ENCODE measurements at regions not wholly inside any gene's neighbourhood (a gene's known extent, or its start where the extent isn't known, plus 50 kb on each side); places are given as distances from the start of the nearest gene placed in this dataset.

- peaks cover 46% of the 10 kb centered on the region for H3K27me3 ChIP-seq (ENCODE audit: control insufficient read depth, insufficient read depth, low read length)
- DNase-seq (ENCODE audit: low read depth, low spot score) = no peak
- CTCF ChIA-PET = interaction anchor here (0.6 kb wide), 1 partner anchor 186 kb away, joined by 3 read pairs; no protein-coding TSS in a partner anchor
- no peak for TF ChIP-seq CTCF (IDR thresholded peaks at IDR 0.05; ENCODE audit: low read depth, low read length)
- H3K27ac ChIP-seq (ENCODE audit: low read depth, low read length) = no peak overlapping the region
- POLR2A ChIA-PET = no interaction called here
- no peak overlapping the region for H3K4me3 ChIP-seq (ENCODE audit: low read depth, low read length)
- H3K9me3 ChIP-seq (ENCODE audit: control insufficient read depth, insufficient read depth, low read length) = no peaks in the 10 kb centered on the region
Observed at GRCh38 chr1:25137521-25138395, 94.5 kb downstream of the SYF2 start.

DNA sequence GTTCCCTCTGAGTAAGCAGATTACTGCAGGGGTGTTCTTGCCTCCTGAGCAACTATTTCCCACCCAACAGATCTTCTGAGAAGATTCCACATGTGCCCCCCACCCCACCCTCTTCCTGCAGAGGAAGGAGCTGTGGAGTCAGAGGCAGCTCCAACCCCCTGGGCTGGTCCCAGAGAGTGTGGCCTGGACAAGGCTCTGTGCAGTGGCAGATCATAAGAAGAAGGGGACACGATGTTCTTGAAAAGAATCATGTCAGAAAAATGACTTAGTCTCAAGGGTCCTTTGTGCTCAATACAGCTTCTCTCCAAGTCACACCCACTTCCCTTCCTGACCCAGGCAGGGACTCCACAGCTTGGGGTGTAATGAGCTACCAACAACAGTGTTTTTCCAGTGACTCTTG is 95.2 kb downstream of the SYF2 start:
- ChIA-PET CTCF (no interaction called here), POLR2A (no interaction called here)
- TF ChIP-seq CTCF (IDR thresholded peaks at IDR 0.05; ENCODE audit: low read depth, low read length) = no peak
- DNase-seq (ENCODE audit: low read depth, low spot score) = no peak
- Histone ChIP-seq H3K4me3 (ENCODE audit: low read depth, low read length) (no peak overlapping the region), H3K9me3 (ENCODE audit: control insufficient read depth, insufficient read depth, low read length) (no peaks in the 10 kb centered on the region), H3K27me3 (ENCODE audit: control insufficient read depth, insufficient read depth, low read length) (peaks cover 43% of the 10 kb centered on the region), H3K27ac (ENCODE audit: low read depth, low read length) (no peak overlapping the region)

DNA sequence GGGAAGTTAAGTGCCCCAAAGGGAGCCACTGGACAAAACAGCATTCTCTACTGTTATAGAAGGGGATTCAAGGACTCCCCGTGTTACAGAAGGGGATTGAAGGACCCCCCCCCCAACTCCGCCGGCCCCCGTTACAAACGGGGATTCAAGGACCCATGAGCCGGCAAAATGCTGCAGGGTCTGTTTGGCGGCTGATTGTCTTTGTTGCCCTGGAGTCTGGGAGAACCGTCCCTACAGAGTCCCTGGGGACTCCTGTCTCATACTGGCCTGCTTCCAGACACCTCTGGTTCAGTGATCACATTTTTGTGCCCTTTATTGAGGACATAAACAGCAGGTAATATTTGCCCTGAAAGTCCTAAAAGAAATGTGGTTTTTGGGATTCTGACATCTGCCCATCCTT is 96.4 kb downstream of the SYF2 start:
- no peaks in the 10 kb centered on the region for H3K9me3 ChIP-seq (ENCODE audit: control insufficient read depth, insufficient read depth, low read length)
- DNase-seq (ENCODE audit: low read depth, low spot score) = no peak
- H3K27ac ChIP-seq (ENCODE audit: low read depth, low read length) = no peak overlapping the region
- TF ChIP-seq CTCF (IDR thresholded peaks at IDR 0.05; ENCODE audit: low read depth, low read length) = no peak
- CTCF ChIA-PET = no interaction called here
- H3K4me3 ChIP-seq (ENCODE audit: low read depth, low read length) = no peak overlapping the region
- POLR2A ChIA-PET = no interaction called here
- H3K27me3 ChIP-seq (ENCODE audit: control insufficient read depth, insufficient read depth, low read length) = peaks cover 41% of the 10 kb centered on the region

DNA sequence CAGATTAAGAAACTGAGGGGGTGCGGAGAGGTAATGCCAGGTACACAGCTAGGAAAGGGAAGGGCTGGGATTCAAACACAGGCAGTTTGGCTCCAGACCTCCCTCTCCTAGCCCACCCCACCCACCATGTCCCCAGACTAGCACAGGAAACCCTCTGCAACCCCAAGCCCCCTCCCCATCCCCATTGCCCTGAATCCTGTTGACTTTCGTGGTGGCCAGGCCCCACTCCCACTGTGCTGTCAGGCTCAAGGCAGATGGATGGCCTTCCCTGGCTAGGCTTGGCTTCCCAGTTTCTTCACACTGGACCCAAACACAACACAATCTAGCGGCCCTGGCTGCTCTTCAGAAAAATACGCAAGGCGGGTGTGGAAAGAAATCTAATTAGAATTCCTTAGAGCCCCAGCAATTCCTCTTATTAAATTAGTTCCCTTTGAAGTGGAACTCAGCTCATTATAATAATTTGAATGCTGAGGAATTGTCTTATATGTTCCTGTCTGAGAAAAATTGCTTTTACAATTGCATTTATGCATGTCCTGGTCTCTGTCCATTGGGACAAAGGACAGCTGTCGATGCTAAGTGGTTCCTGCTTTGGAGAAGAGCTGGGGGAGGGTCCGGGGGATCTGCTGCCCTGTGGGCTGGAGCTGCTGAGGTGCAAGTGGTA is 97.4 kb downstream of the SYF2 start:
- TF ChIP-seq CTCF (IDR thresholded peaks at IDR 0.05; ENCODE audit: low read depth, low read length) = no peak
- Histone ChIP-seq H3K27me3 (ENCODE audit: control insufficient read depth, insufficient read depth, low read length) (peaks cover 34% of the 10 kb centered on the region), H3K4me3 (ENCODE audit: low read depth, low read length) (no peak overlapping the region), H3K9me3 (ENCODE audit: control insufficient read depth, insufficient read depth, low read length) (no peaks in the 10 kb centered on the region), H3K27ac (ENCODE audit: low read depth, low read length) (no peak overlapping the region)
- CTCF ChIA-PET = no interaction called here
- no peak for DNase-seq (ENCODE audit: low read depth, low spot score)
- POLR2A ChIA-PET = no interaction called here

- no peak overlapping the region for H3K4me3 ChIP-seq (ENCODE audit: low read depth, low read length)
- ChIA-PET CTCF (no interaction called here), POLR2A (no interaction called here)
- peaks cover 33% of the 10 kb centered on the region for H3K27me3 ChIP-seq (ENCODE audit: control insufficient read depth, insufficient read depth, low read length)
- H3K9me3 ChIP-seq (ENCODE audit: control insufficient read depth, insufficient read depth, low read length) = no peaks in the 10 kb centered on the region
- no peak for TF ChIP-seq CTCF (IDR thresholded peaks at IDR 0.05; ENCODE audit: low read depth, low read length)
- no peak overlapping the region for H3K27ac ChIP-seq (ENCODE audit: low read depth, low read length)
- no peak for DNase-seq (ENCODE audit: low read depth, low spot score)
Observed at GRCh38 chr1:25134307-25134706, 98.0 kb downstream of the SYF2 start.
